GM18870 (cell line): ENCODE measurements at regions not wholly inside any gene's neighbourhood (a gene's known extent, or its start where the extent isn't known, plus 50 kb on each side); places are given as distances from the start of the nearest gene placed in this dataset.

Source experiments
- ATAC-seq: cut with Tn5 transposase; IDR thresholded peaks from one replicate; pipeline ENCODE4 v1.9.1; 2021; ENCODE audit warnings: moderate library complexity; ENCODE audit not compliant: unreplicated experiment

DNA sequence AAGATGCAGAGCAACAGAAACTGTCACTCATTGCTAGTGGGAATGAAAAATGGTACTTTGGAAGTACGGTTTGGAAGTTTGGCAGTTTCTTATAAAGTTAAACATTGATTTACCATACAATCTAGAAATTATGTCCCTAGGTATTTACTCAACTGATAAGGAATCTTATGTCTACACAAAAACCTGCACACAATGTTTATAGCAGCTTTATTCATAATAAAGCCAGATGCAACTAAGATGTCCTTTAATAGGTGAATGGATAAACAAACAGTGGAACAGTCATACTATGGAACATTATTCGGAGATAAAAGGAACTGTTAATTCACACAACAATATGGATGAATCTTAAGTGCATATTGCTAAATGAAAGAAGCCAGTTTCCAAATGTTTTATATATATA lies 96.2 kb upstream of the SIRPA start:
- ATAC-seq, result no peak

DNA sequence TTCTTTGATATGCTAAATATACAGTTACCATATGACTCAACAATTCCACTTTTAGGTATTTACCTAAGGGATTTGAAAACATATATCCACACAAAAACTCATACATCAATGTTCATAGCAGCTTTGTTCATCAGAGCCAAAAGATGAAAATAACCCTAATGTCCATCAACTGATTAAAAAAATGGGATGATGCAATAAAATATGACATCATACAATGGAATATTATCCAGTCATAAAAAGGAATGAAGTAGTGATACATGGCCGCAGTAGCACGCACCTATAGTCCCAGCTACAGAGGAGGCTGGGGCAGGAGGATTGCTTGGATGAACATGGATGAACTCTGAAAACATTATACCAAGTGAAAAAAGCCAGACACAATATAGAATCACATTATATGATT lies 101.4 kb upstream of the SIRPA start:
- no peak for ATAC-seq

DNA sequence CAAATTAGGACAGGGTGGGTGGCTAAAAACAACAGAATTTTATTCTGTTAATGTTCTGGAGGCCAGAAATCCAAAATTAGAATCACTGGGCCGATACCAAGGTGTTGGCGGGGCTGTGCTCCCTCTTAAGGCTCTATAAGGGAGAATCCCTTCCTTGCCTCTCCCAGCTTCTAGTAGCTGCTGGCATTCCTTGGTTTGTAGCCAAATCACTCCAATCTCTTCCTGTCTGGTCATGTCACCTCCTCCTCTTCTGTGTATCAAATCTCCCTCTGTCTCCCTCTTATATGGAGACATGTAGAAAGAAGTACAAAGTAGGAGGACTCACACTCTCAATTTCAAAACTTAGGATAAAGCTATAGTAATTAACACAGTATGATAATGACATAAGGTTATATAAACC lies 102.9 kb upstream of the SIRPA start:
- no peak for ATAC-seq

DNA sequence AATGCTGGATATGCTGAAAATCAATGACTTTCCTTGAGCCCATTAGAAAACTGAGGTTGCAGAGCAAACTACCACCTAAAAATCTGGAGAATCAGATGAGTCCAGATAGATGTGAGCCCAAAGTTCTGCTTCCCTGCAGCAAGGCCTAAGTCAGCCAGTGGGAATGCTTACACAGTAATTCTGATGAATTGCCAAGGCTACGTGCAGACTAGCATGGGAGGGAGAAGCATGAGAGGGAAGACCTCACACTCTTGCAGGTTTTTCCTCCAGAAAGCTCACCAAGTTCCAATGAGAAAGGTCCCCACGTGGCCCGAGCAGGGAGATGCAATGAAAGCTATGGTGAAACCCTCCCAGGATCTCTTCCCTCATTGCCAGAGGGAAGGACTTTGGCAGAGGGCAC lies 104.8 kb upstream of the SIRPA start:
- no peak for ATAC-seq

DNA sequence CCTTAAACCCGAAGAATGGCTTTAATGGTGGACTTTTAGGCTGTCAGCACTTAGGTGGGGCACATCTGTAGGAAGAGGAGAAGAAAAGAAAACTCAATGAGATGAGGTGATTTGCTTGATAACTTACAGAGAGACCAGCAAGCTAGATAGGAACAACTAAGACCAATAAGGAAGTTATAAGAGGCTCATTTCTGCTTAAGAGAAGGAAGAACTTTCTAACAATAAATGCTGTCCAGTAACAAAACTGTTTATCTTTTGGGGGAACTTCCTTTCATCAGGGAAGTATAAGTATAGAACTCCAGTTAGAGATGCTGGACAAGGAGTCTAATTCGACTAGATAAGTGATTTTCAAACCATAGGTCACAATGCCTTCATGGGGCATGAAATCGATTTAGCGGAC lies 107.2 kb upstream of the SIRPA start:
- no peak for ATAC-seq

DNA sequence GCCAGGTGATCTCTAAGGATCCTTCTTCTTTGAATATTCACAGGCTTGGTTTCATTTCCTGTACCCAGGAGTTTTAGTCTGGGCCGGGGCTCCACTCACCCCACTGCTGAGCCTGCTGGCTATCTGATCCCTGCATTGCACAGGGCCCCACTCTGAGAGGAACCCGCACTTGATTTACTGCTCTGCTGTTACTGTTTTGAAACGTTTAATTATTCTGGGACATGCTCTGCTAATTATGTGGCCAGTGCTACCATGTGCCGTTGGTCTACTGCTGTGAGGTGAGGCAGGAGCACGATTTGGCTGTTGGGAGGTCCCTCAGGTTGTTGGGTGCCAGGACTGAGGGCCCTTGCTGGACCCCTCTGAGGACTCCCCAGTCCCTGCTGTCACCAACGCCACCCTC lies 108.7 kb upstream of the SIRPA start:
- ATAC-seq, result no peak

DNA sequence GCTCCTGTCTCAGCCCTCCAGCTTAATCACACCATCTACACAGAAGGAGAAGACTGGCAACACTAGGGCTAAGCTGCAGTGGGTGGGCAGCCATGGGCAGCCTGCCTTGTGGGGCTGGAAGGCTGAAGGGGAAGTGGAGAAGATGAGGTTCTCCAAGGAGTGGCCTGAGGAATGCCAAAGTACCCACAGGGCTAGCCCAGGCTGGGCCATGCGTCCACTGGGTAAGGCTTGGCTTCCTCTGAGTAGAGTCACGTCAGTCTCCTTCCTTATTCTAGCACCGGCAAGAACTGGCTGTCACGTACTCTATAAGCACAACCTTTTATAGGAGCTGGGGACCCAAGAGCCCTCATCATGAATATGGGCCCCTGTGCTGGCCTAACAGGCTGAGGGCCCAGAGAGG lies 110.6 kb upstream of the SIRPA start:
- ATAC-seq, result no peak

DNA sequence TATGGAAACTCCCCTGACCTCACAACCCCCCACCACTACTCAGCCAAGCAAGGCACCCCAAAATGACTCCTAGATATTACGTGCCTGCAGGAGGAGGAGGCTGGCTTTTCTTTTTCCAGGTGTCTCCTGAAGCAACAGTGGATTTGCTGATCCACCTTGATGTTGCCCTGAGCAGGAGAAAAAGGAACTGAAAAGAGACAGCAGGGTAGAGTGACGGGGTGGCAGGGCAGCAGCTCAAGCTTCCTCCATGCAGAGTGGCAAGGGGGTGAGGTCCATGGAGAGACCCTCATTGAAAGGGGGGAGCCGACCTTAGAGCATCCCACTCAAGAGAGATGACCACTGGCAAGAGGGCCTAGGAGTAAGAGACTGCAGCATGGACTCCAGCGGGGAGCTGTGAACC lies 112.0 kb upstream of the SIRPA start:
- ATAC-seq, result no peak

DNA sequence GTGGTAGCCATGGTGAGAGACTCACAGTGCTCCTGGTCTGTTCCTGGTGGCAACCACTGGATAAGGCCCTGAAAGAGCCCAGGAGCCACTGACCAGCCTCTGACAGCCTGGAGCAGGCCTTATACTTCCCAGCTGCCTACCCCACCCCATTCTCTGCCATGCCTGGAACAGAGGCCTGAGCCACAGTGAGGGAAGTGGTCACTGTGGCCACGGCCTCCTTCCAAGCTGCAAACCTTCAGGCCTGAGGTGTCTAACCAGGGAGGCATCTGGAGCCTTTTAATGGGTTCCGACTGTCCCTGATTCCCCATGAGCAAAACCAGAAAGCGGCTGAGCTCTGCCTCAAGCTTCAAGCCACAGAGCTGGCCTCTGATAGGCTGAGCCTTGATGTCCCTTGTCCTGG lies 113.0 kb upstream of the SIRPA start:
- no peak for ATAC-seq

DNA sequence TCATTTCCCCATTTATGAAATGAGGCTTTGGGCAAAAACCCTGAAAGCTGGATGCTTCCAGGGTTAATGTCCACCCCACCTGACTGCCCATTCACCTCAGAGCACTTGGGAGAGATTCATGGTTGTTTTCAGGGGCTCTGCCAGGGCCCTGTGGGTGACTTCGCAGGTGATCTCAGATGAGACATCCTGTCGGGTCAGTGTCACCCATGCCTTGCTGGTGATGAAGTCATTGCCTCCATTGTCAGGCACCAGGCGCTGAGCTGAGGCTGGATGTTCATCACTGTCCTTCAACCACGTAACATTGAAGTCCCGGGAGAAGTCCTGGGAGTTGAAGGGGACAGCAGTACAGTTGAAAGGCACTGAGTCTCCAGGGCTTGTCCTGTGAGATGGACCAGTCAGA lies 115.6 kb upstream of the SIRPA start:
- no peak for ATAC-seq

DNA sequence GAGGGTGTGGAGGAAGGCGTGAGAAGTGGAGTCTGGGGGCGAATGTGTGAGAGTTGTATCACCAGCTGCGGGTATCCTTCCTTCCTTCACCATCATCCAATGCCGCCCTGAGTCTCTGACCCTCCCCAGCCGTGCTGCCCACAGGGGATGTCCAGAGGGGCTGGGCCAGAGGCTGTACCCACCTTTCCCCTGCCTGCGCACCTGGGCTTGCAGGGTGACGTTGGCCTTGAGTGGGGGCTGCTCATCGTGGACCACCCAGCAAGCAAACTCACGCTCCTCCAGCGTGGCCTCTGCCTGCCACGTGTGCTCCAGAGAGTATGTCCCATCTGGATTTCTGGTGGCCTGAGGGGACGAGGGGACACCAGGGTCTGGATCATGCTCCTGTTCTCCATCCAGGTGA lies 116.9 kb upstream of the SIRPA start:
- no peak for ATAC-seq

DNA sequence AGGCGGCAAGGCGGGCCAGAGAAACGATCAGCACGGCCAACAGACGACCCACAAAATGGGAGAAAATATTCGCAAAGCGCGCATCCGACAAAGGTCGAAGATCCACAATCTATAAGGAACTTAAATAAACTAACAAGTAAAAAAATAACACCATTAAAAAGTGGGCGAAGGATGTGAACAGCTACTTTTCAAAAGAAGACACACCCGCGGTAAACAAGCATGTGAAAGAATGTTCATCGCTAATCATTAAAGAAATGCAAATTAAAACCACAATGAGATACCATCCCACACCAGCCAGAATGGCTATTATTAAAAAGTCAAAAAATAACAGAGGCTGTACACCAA lies 117.8 kb upstream of the SIRPA start:
- no peak for ATAC-seq

DNA sequence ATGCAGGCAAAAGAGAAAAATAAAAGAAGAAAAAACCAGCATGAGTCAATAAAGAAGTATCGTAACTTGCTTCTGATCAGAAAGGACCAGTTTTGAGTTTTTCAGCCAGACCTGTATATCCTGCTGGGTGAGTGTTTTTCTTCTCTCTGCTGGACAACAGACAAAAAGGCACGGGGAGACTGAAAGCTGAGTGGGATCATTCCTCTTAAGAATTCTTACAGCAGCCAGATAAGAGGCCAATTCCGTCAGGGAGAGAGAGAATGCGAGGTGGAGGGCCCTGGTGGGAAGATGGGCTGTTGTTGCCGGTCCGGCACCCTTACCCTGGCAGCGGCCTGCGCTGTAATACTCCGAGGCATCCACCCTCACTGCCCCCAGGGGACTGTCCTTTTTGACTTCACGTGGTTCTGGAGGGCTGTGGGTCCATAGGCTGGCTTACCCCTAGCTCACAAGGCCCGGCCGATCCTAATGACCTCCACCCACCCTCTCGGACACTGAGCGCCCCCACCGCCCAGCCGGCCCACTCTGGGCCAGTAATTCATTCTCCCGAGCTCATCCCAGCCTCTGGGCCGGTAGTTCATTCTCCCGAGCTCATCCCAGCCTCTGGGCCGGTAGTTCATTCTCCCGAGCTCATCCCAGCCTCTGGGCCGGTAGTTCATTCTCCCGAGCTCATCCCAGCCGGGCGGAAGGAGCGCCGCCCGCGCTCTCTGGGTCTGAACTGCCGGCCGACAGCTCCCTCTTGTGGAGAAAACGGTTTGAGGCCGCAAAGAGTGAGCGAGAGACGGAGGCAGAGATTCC lies 118.3 kb upstream of the SIRPA start:
- ATAC-seq, result no peak

DNA sequence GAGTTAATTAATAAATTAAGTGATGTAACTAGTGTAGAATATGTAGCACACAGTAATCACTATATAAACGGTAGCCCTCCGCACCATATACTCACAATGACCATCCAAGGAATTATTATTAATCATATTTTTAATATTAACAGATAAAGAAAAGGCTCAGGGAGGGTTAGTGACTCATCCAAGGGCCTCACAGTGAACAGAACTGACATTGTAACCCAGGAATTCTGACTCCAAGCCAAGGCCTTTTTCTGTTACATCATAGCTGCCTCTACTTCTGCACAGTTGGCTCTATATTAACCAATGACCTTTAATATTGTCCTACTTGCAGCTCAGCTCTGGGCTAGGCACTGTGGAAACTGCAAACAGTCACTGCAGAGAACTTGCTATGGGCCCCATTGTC lies 117.5 kb upstream of the SIRPG start:
- no peak for ATAC-seq

DNA sequence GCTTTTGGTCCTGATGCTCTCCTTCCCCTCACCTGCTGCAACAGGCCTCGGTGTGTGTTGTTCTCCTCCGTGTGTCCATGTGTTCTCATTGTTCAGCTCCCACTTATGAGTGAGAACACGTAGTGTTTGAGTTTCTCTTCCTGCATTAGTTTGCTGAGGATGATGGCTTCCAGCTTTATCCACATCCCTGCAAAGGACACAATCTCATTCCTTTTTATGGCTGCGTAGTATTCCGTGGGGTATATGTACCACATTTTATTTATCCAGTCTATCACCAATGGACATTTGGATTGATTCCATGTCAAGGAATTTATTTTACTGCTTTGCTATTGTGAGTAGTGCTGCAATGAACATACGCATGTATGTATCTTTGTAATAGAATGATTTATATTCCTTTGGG lies 116.9 kb upstream of the SIRPG start:
- ATAC-seq, result no peak

DNA sequence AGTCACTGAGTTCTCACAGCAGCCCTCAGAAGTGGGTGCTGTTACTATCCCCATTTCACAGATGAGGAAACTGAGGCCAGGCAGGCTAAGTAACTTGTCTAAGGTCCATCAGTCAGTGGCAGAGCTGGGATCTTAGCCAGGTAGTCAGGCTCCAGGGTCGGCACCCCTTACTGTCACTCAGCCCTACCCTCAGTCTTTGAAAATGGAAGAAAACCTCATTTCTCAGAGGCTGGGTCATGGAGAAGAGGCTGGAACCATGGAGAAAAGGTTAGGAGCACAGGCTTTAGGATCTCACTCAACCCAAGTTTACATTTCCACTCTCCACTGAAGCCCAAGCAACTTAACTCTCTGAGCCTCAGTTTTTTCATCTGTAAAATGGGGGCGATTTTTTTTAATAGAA lies 116.2 kb upstream of the SIRPG start:
- ATAC-seq, result no peak

DNA sequence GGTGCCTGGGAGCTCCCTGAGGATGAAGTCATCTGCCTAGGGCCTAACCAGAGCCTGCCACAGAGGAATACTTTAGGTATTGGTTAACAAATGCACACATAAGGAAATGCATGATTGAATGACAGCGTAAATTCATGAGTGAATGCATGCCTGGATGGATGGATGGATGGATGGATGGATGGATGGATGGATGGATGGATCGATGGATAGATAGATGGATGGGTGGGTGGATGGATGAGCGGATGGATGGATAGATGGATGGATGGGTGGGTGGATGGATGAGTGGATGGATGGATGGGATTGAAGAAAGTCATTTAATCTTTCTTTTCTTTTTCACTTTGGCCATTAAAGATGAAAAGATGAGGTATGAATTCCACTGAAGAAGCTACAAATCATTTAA lies 111.9 kb upstream of the SIRPG start:
- no peak for ATAC-seq

DNA sequence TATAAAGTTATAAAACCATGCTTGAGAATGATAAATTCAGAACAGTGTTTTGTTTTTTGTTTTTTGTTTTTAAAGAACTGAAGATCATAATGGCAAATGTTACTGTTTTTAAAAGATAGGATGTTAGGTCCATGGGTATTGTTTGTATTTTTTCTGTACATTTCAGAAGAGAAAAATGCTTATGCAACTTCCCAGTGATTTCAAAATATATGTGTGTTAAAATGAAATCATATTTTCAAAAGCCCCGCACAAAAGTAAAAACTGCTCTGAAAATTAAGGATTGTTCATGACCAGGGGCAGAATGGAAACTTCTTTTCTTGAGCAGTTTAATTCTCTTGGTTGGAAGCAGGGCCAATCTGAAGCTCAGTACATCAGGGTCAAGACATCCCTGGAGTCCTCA lies 109.2 kb upstream of the SIRPG start:
- ATAC-seq, result no peak

DNA sequence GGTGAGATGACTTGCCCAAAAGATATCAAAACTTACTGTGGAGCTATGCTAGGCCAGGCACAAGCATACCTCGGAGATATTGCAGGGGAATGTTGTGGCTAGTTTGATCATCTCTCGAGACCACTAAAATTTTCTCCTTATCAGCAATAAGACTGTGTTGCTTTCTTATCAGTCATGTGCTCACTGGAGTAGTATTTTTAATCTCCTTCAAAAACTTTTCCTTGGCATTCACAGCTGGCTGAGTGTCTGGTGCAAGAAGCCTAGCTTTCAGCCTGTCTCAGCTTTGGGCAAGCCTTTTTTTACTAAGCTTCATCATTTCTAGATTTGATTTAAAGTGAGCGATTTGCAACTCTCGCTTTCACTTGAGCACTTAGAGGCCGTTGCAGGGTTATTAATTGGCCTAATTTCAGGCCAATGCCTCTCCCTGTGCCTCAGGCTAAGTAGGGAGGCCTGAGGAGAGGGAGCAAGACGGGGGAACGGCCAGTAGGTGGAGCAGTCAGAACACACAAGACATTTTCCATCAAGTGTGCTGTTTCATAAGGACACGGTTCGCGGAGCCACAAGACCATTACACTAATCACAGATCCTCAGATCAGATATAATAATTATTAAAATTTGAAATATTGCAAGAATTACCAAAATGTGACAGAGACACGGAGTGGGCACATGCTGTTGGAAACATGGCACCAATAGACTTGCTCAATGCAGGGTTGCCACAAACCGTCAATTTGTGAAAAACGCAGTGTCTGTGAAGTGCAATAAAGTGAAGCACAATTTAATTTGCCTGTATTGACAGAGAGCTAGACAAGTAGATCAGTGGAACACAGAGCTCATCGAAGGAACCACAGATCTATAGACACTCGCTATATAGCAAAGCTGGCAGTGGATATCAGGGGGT lies 106.8 kb upstream of the SIRPG start:
- ATAC-seq, result peak; percentile 69

DNA sequence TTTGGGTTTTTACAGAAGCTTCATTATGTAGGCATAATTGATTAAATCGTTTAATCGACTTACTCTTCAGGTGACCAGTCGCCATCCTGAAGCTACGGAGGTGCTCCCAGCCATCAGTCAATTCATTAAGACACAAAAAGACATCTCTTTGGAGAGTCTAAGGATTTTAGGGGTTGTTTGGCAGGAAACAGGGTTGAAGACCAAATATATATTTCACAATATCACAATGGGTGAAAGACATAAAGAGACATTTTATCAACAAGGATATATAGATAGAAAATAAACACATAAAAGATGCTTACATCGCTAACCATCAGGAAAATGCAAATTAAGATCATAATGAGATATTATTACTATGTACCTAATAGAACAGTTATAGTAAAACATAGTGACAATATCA lies 104.0 kb upstream of the SIRPG start:
- no peak for ATAC-seq

DNA sequence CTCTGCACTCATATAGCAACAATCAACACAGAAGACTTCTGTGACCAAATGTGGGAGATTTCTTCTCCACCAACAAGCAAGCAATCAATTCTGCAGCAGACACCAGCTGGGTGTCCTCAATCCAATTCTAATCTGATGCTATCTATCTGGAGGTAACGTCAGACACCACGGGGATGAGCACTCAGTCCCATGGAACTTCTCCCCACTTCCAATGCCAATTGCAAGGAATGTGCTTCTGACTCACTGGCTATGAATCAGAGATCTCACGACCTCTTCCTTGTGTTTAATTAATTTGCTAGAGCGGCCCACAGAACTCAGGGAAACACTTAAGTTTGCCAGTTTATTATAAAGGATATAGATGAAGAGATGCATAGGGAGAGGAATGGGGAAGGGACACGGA lies 103.5 kb upstream of the SIRPG start:
- ATAC-seq, result no peak

DNA sequence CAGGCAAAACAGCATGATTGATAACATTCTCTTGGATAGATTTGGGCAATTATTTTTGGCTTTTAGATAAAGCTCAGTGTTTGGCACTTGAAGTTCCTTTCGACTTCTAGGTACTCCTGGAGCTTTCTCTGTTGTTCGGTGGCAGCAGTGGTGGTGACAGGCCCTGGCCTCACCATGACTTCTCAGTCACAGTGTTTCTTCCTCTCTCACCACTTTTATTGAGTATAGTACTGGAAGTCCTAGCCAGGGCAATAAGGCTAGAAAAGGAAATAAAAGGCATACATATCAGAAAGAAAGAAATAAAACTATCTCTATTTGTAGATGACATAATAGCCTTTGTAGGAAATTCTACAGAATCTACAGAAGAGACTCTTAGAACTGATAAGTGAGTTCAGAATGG lies 101.2 kb upstream of the SIRPG start:
- no peak for ATAC-seq
